H1 (cell line): ENCODE measurements at regions not wholly inside any gene's neighbourhood (a gene's known extent, or its start where the extent isn't known, plus 50 kb on each side); places are given as distances from the start of the nearest gene placed in this dataset.

ENCODE experiments used
- CHD1 ChIP-seq: IDR thresholded peaks from 2 replicates; pipeline ENCODE4 v1.6.1; 2012; ENCODE audit warnings: low read depth, low read length, improper control_type of control experiment
- CHD2 ChIP-seq: IDR thresholded peaks from 2 replicates; pipeline ENCODE4 v1.6.1; 2012; ENCODE audit warnings: low read length, improper control_type of control experiment
- CHD7 ChIP-seq: fragments of 300-600 bp; sonication (generic); IDR thresholded peaks from 2 replicates; pipeline ENCODE4 v1.7.1; 2012; ENCODE audit warnings: low read length, moderate library complexity, mild to moderate bottlenecking, inconsistent platforms; ENCODE audit not compliant: insufficient replicate concordance
- HDAC2 ChIP-seq, 2 experiments: fragments of 300-600 bp in 1 of 2; sonication (generic) in 1 of 2; IDR thresholded peaks; 2 replicates each; pipeline ENCODE4 v1.6.1; 2011 to 2012; ENCODE audit warnings: low read depth in 2 of 2, low read length in 2 of 2, mild to moderate bottlenecking in 2 of 2, moderate library complexity in 2 of 2, borderline replicate concordance in 1 of 2, inconsistent platforms in 1 of 2
- KDM4A ChIP-seq: IDR thresholded peaks from one replicate; pipeline ENCODE4 v1.7.1; 2012; ENCODE audit warnings: low read depth, mild to moderate bottlenecking, moderate library complexity, low read length, inconsistent platforms; ENCODE audit not compliant: severe bottlenecking
- POLR2A ChIP-seq, 2 experiments: IDR thresholded peaks; 1 replicate in 1 of 2; 2 replicates in 1 of 2; pipeline ENCODE4 v1.6.1; 2011; ENCODE audit warnings: low read depth in 2 of 2, low read length in 2 of 2, mild to moderate bottlenecking in 2 of 2; ENCODE audit errors: control extremely low read depth in 1 of 2

- TF ChIP-seq CHD7 (no peak), HDAC2 (IDR thresholded peaks at IDR 0.05; ENCODE audit: borderline replicate concordance in 1 of 2, low read depth in 2 of 2, low read length in 2 of 2) (no peak), CHD1 (no peak), CHD2 (no peak), POLR2A (IDR thresholded peaks at IDR 0.05; ENCODE audit: control extremely low read depth in 1 of 2, low read depth in 2 of 2, low read length in 2 of 2) (no peak), KDM4A (no peak)
Observed at GRCh38 chr4:36709991-36710390, 428.6 kb downstream of the DTHD1 start (continued).
